Peyer's patch (tissue), 4 donors: ENCODE measurements at regions not wholly inside any gene's neighbourhood (a gene's known extent, or its start where the extent isn't known, plus 50 kb on each side); places are given as distances from the start of the nearest gene placed in this dataset.

Source experiments
- DNase-seq, 3 donors: peaks; one replicate each; pipeline ENCODE4 v3.0.0-alpha.2; 2017 to 2019
- H3K27ac ChIP-seq, 4 donors: fragments of 200-600 bp; sonication (generic); one replicate each; pipeline ENCODE4 v1.5.1; 2016 to 2019
- H3K27me3 ChIP-seq, 2 donors: fragments of 200-600 bp; sonication (generic); one replicate each; pipeline ENCODE4 v1.5.1; 2019
- H3K36me3 ChIP-seq, 3 donors: fragments of 200-600 bp; sonication (generic); one replicate each; pipeline ENCODE4 v1.5.1; 2016 to 2019
- H3K4me1 ChIP-seq, 4 donors: fragments of 200-600 bp; sonication (generic); one replicate each; pipeline ENCODE4 v1.5.1; 2016 to 2019
- H3K4me3 ChIP-seq, 4 donors: fragments of 200-600 bp; sonication (generic); 1 replicate in 3 of 4; 2 replicates in 1 of 4; pipeline ENCODE4 v1.5.1; 2016 to 2019; ENCODE audit warnings: mild to moderate bottlenecking in 1 of 4
- H3K9me3 ChIP-seq, 4 donors: fragments of 200-600 bp; sonication (generic); one replicate each; pipeline ENCODE4 v1.5.1; 2016 to 2019; ENCODE audit warnings: mild to moderate bottlenecking in 1 of 4
- CTCF ChIP-seq, 6 experiments: fragments of 450-650 bp in 4 of 6; fragments of 200-600 bp in 2 of 6; sonication (generic) in 1 of 6; IDR thresholded peaks; one replicate each; pipeline ENCODE4 v1.5.1; 2017 to 2019; ENCODE audit warnings: antibody characterized with exemption in 6 of 6, mild to moderate bottlenecking in 3 of 6, moderate library complexity in 1 of 6
- POLR2A ChIP-seq, 2 donors: fragments of 450-650 bp; IDR thresholded peaks; one replicate each; pipeline ENCODE4 v1.5.1; 2017; ENCODE audit warnings: antibody characterized with exemption in 2 of 2, mild to moderate bottlenecking in 2 of 2, moderate library complexity in 2 of 2

DNA sequence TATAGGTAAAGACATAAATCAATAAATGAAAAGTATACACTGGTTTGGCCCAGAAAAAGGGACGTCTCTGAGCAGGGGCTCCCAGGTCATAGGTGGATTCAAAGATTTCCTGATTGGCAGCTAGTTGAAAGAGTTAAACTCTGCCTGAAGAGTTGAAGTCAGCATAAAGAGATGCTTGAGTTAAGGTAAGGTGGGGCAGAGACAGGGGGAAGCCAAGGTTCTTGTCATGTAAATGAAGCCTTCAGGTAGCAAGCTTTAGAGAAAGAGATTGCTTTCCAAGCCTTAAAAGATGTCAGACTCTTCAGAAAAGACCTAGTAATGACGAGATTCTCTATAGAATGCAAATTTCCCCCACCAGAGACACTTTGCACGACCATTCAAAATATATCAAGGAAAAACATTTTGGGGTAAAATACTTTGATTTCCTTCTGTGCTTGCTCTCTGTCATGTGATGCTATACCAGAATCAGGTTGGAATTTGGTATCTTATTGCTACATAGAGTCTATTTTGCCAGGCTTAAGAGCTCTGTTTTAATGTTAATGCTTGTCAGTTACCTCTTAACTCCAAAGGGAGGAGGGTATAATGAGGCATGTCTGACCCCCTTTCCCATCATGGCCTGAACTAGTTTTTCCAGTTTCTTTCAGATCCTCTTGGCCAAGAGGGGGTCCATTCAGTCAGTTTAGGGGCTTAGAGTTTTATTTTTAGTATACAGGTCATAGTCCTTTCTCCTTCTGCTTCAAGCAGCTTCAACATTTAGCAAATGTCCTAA is 429.6 kb downstream of the ADRA2A start:
- Histone ChIP-seq H3K9me3 (no peaks in the 10 kb centered on the region), H3K4me1 (no peaks in the 10 kb centered on the region), H3K36me3 (no peaks in the 10 kb centered on the region), H3K27me3 (no peaks in the 10 kb centered on the region), H3K4me3 (no peak overlapping the region), H3K27ac (no peak overlapping the region)
- no peak for TF ChIP-seq POLR2A (IDR thresholded peaks at IDR 0.05)
- TF ChIP-seq CTCF (IDR thresholded peaks at IDR 0.05) = no peak
- no peak for DNase-seq

DNA sequence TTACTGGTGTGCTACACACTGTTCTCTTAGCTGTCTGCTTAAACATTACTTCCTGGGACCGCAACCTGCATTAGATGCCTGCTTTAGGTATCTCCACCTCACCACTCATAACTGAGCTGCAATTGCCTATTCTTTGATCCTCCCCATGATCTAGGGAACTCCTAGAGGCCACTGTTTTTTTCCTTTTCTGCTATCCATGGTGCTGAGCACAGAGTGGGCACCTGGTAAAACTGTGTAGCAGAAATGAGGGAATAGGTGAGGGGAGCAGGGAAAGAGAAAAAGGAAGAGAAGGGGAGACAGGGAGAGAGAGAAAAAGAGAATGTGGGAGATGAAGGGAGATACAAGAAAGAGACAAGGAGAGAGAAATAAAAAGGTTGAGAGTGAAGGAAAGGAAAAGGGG is 434.9 kb downstream of the ADRA2A start:
- no peaks in the 10 kb centered on the region for H3K27me3 ChIP-seq
- H3K36me3 ChIP-seq = no peaks in the 10 kb centered on the region
- TF ChIP-seq CTCF (IDR thresholded peaks at IDR 0.05) = no peak
- H3K27ac ChIP-seq = no peak overlapping the region
- no peak for DNase-seq
- no peaks in the 10 kb centered on the region for H3K9me3 ChIP-seq
- no peaks in the 10 kb centered on the region for H3K4me1 ChIP-seq
- no peak overlapping the region for H3K4me3 ChIP-seq

DNA sequence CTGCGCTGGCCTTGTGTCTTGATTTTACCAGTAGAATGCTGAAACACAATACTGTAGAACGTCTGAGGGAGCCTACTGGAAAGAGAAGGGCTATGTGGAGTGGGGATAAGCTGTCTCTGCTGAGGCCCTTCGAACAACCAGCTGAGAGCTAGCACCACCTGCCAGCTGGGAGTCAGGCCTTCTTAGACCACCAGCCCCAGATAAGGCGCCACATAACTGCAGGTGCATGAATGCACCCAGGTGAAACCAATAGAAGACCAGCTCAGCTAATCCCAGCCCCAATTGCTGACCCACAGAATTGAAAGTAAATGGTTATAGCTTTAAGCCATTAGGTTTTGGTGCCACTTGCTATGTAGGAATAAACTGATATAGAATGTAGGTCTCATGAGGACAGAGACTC is 438.4 kb downstream of the ADRA2A start:
- Histone ChIP-seq H3K27me3 (no peaks in the 10 kb centered on the region), H3K4me1 (no peaks in the 10 kb centered on the region), H3K9me3 (no peaks in the 10 kb centered on the region), H3K4me3 (no peak overlapping the region), H3K27ac (no peak overlapping the region), H3K36me3 (no peaks in the 10 kb centered on the region)
- DNase-seq = no peak
- TF ChIP-seq POLR2A (IDR thresholded peaks at IDR 0.05) (no peak), CTCF (IDR thresholded peaks at IDR 0.05) (no peak)

- H3K27ac ChIP-seq = no peak overlapping the region
- no peak overlapping the region for H3K4me3 ChIP-seq
- H3K4me1 ChIP-seq = no peaks in the 10 kb centered on the region
- no peaks in the 10 kb centered on the region for H3K27me3 ChIP-seq
- no peak for DNase-seq
- H3K9me3 ChIP-seq = no peaks in the 10 kb centered on the region
- no peaks in the 10 kb centered on the region for H3K36me3 ChIP-seq
- no peak for TF ChIP-seq POLR2A (IDR thresholded peaks at IDR 0.05)
- no peak for TF ChIP-seq CTCF (IDR thresholded peaks at IDR 0.05)
Observed at GRCh38 chr10:111515706-111516105, 438.9 kb downstream of the ADRA2A start.

- H3K27ac ChIP-seq = no peak overlapping the region
- DNase-seq = no peak
- H3K4me3 ChIP-seq = no peak overlapping the region
- H3K27me3 ChIP-seq = no peaks in the 10 kb centered on the region
- no peaks in the 10 kb centered on the region for H3K36me3 ChIP-seq
- H3K9me3 ChIP-seq = no peaks in the 10 kb centered on the region
- no peaks in the 10 kb centered on the region for H3K4me1 ChIP-seq
- TF ChIP-seq POLR2A (IDR thresholded peaks at IDR 0.05) (no peak), CTCF (IDR thresholded peaks at IDR 0.05) (no peak)
Observed at GRCh38 chr10:111516144-111516543, 439.3 kb downstream of the ADRA2A start.

- DNase-seq = no peak
- H3K27ac ChIP-seq = no peak overlapping the region
Observed at GRCh38 chr10:111522141-111522540, 445.3 kb downstream of the ADRA2A start.

More at GRCh38 chr10:111522141-111522540, 445.3 kb downstream of the ADRA2A start:
- Histone ChIP-seq H3K36me3 (no peaks in the 10 kb centered on the region), H3K9me3 (no peaks in the 10 kb centered on the region), H3K27me3 (no peaks in the 10 kb centered on the region), H3K4me1 (no peaks in the 10 kb centered on the region), H3K4me3 (no peak overlapping the region)
- TF ChIP-seq POLR2A (IDR thresholded peaks at IDR 0.05) (no peak), CTCF (IDR thresholded peaks at IDR 0.05) (no peak)
